Endothelial cell of umbilical vein (primary cell): ENCODE measurements at regions not wholly inside any gene's neighbourhood (a gene's known extent, or its start where the extent isn't known, plus 50 kb on each side); places are given as distances from the start of the nearest gene placed in this dataset.

Experiments used
- BruUV-seq: library from RNA; stranded (reverse); fragments of 400-500 nt; replicated peaks from 2 replicates; lab custom pipeline; 2021; lab: Mats Ljungman, UMichigan
- CTCF ChIA-PET: fragments of 300-600, 350-600 bp; sonication (Branson Sonifier 250); formaldehyde crosslinking; loops from one replicate; lab custom pipeline; 2021; ENCODE audit warnings: antibody characterized with exemption, inconsistent platforms; lab: Charles Lee
- POLR2A ChIA-PET: fragments of 300-600, 350-600 bp; sonication (Branson Sonifier 250); formaldehyde crosslinking; loops from one replicate; lab custom pipeline; 2021; ENCODE audit warnings: antibody characterized with exemption, inconsistent platforms; lab: Charles Lee
- DNase-seq: peaks from one replicate; pipeline ENCODE4 v3.0.0-alpha.2; 2011; ENCODE audit warnings: low read depth, low spot score
- FAIRE-seq: peaks from 2 replicates; lab custom pipeline; 2011; peaks lifted over from hg19 to GRCh38; lab: Jason Lieb, UNC
- H2AFZ ChIP-seq: 2 replicates; pipeline ENCODE4 v1.6.0; 2012; ENCODE audit warnings: low read depth, low read length, control low read depth, inconsistent platforms
- H3K27ac ChIP-seq: 2 replicates; pipeline ENCODE4 v1.5.1; 2011; ENCODE audit warnings: low read depth, mild to moderate bottlenecking, control low read depth, low read length, moderate library complexity; ENCODE audit not compliant: insufficient read depth
- H3K27me3 ChIP-seq, 2 experiments: 2 replicates each; pipeline versions ENCODE4 v1.6.0 to v1.6.1; 2011; ENCODE audit warnings: low read length in 2 of 2, mixed read lengths in 1 of 2; ENCODE audit not compliant: control insufficient read depth in 2 of 2, insufficient read depth in 2 of 2
- H3K36me3 ChIP-seq, 2 experiments: 2 replicates in 1 of 2; 3 replicates in 1 of 2; pipeline ENCODE4 v1.5.1; 2011; ENCODE audit warnings: low read length in 2 of 2, mild to moderate bottlenecking in 1 of 2, moderate library complexity in 1 of 2; ENCODE audit not compliant: control insufficient read depth in 2 of 2, insufficient read depth in 2 of 2; ENCODE audit errors: extremely low read depth in 1 of 2
- H3K4me1 ChIP-seq: 3 replicates; pipeline ENCODE4 v1.5.1; 2011; ENCODE audit warnings: mild to moderate bottlenecking, low read length; ENCODE audit not compliant: control insufficient read depth, insufficient read depth; ENCODE audit errors: extremely low read depth
- H3K4me2 ChIP-seq: 2 replicates; pipeline ENCODE4 v1.6.1; 2011; ENCODE audit warnings: low read length, control low read depth, mixed read lengths; ENCODE audit not compliant: insufficient read depth
- H3K4me3 ChIP-seq, 3 experiments: fragments of 200-600 bp in 1 of 3; sonication (generic), shearing (Covaris generic) in 1 of 3; replicated peaks in 1 of 3; 2 replicates each; pipeline ENCODE4 v1.5.1; 2011 to 2016; ENCODE audit warnings: control low read depth in 3 of 3, low read length in 3 of 3, mild to moderate bottlenecking in 2 of 3, inconsistent platforms in 1 of 3, low read depth in 1 of 3, moderate library complexity in 1 of 3; ENCODE audit not compliant: insufficient read depth in 1 of 3
- H3K79me2 ChIP-seq: 2 replicates; pipeline ENCODE4 v1.6.0; 2012; ENCODE audit warnings: low read length, inconsistent platforms; ENCODE audit not compliant: control insufficient read depth, insufficient read depth
- H3K9ac ChIP-seq: replicated peaks from 2 replicates; pipeline ENCODE3; 2011; ENCODE audit warnings: low read length, control low read depth; ENCODE audit not compliant: insufficient read depth; ENCODE audit errors: extremely low read depth
- H3K9me1 ChIP-seq: replicated peaks from 3 replicates; pipeline ENCODE4 v1.6.0; 2011; ENCODE audit warnings: mild to moderate bottlenecking, low read length; ENCODE audit not compliant: control insufficient read depth, insufficient read depth; ENCODE audit errors: extremely low read depth
- H3K9me3 ChIP-seq: replicated peaks from 2 replicates; pipeline ENCODE4 v1.5.1; 2012; ENCODE audit warnings: low read length, inconsistent platforms; ENCODE audit not compliant: control insufficient read depth, insufficient read depth
- H4K20me1 ChIP-seq: replicated peaks from 2 replicates; pipeline ENCODE3; 2011; ENCODE audit warnings: mild to moderate bottlenecking, low read length; ENCODE audit not compliant: control insufficient read depth, insufficient read depth; ENCODE audit errors: extremely low read depth
- CTCF ChIP-seq, 2 donors: IDR thresholded peaks; 1 replicate in 1 of 2; 2 replicates in 1 of 2; pipeline ENCODE4 v1.5.1; 2011; ENCODE audit warnings: low read length in 2 of 2, mild to moderate bottlenecking in 2 of 2, moderate library complexity in 2 of 2, control low read depth in 1 of 2, inconsistent platforms in 1 of 2, low read depth in 1 of 2; ENCODE audit not compliant: insufficient read depth in 1 of 2; ENCODE audit errors: extremely low read depth in 1 of 2
- EZH2 ChIP-seq: IDR thresholded peaks from 2 replicates; pipeline ENCODE4 v1.6.1; 2012; ENCODE audit warnings: borderline replicate concordance, low read depth, mild to moderate bottlenecking, moderate library complexity, low read length, inconsistent platforms; ENCODE audit not compliant: severe bottlenecking
- FOS ChIP-seq: IDR thresholded peaks from 2 replicates; pipeline ENCODE4 v1.6.1; 2011; ENCODE audit warnings: mild to moderate bottlenecking, low read length, moderate library complexity, borderline replicate concordance; ENCODE audit not compliant: insufficient read depth
- GATA2 ChIP-seq: IDR thresholded peaks from 2 replicates; pipeline ENCODE4 v1.7.0; 2011; ENCODE audit warnings: low read depth, mild to moderate bottlenecking, moderate library complexity, mixed read lengths, low read length; ENCODE audit not compliant: insufficient read length, insufficient read depth
- JUN ChIP-seq: IDR thresholded peaks from 2 replicates; pipeline ENCODE4 v1.6.1; 2011; ENCODE audit warnings: borderline replicate concordance, low read depth; ENCODE audit not compliant: insufficient read length, insufficient read depth
- MYC ChIP-seq: IDR thresholded peaks from one replicate; pipeline ENCODE4 v1.6.1; 2011; ENCODE audit warnings: mild to moderate bottlenecking, low read depth, low read length
- POLR2A ChIP-seq: IDR thresholded peaks from 2 replicates; pipeline ENCODE4 v1.6.1; 2012; ENCODE audit warnings: low read depth, mild to moderate bottlenecking, control low read depth, low read length
- POLR2AphosphoS5 ChIP-seq: IDR thresholded peaks from 2 replicates; pipeline ENCODE4 v1.6.1; 2012; ENCODE audit warnings: low read depth, mild to moderate bottlenecking, control low read depth, low read length, moderate library complexity; ENCODE audit not compliant: insufficient read depth
- dilution Hi-C: fragments of 300-500 bp; cut with MboI; formaldehyde crosslinking; loops from one replicate; pipeline ENCODE4 v1.15.0; 2019; ENCODE audit warnings: low sequenced_read_pairs; ENCODE audit not compliant: extremely low pct_ligation_motif_present
- intact Hi-C: fragments of 100-400 bp; cut with micrococcal nuclease; formaldehyde crosslinking; loops from one replicate; pipeline ENCODE4 v1.10.0; 2022
- TF ChIP-seq, protein P1 (sequence below): IDR thresholded peaks from 2 replicates; pipeline ENCODE4 v1.6.1; 2011; ENCODE audit not compliant: insufficient read depth, insufficient read length

DNA sequence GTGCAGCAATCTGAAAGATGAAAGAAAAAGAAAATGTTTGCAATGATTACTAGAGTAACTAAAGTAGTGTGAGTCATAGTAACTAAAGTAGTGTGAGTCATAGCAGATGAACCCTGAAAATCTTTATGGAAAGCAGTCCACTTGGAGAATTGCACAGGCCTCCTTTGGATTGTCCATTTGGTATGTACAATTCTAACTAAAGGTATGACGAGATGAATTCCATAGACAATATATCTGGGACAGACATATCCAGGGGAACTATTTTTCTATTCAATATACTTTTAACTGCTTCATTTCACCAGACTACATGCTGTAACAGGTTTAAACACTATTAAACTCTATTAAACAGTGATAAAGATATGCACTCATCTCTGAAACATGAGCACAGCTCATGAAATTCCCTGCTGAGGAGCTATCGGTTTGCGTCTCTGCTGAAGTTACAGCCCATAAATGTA is 798.7 kb downstream of the PCDH7 start:
- dilution Hi-C loops (no loop called here), intact Hi-C loops (no loop called here)
- H3K79me2 ChIP-seq, result no peaks in the 10 kb centered on the region
- H3K4me1 ChIP-seq, result no peaks in the 10 kb centered on the region
- POLR2A ChIA-PET, result no interaction called here
- H3K9me3 ChIP-seq, result no peaks in the 10 kb centered on the region
- no peaks in the 10 kb centered on the region for H3K9me1 ChIP-seq
- BruUV-seq, result no TSS peak
- no peak overlapping the region for H2AFZ ChIP-seq
- H4K20me1 ChIP-seq, result no peaks in the 10 kb centered on the region
- FAIRE-seq (no peak), DNase-seq (no peak)
- H3K9ac ChIP-seq, result no peak overlapping the region
- H3K4me3 ChIP-seq, result no peak overlapping the region
- H3K4me2 ChIP-seq, result no peak overlapping the region
- H3K36me3 ChIP-seq, result no peaks in the 10 kb centered on the region
- H3K27ac ChIP-seq, result no peak overlapping the region
- CTCF ChIA-PET, result interaction anchor here (0.9 to 1.1 kb wide), 2 partner anchors 10 to 11 kb away, joined by 3 to 4 read pairs; no protein-coding TSS in a partner anchor
- no peaks in the 10 kb centered on the region for H3K27me3 ChIP-seq
- TF ChIP-seq FOS, result peak; percentile 26
- TF ChIP-seq GATA2, result no peak
- TF ChIP-seq POLR2A, result no peak
- TF ChIP-seq, protein P1, sequence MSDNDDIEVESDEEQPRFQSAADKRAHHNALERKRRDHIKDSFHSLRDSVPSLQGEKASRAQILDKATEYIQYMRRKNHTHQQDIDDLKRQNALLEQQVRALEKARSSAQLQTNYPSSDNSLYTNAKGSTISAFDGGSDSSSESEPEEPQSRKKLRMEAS, result no peak
- no peak for TF ChIP-seq CTCF (IDR thresholded peaks at IDR 0.05; ENCODE audit: extremely low read depth in 1 of 2, insufficient read depth in 1 of 2, low read depth in 1 of 2, low read length in 2 of 2)
- TF ChIP-seq JUN, result peak; percentile 30
- no peak for TF ChIP-seq EZH2
- TF ChIP-seq MYC, result no peak
- no peak for TF ChIP-seq POLR2AphosphoS5
